Islet precursor cell (in vitro differentiated cells): ENCODE measurements at regions not wholly inside any gene's neighbourhood (a gene's known extent, or its start where the extent isn't known, plus 50 kb on each side); places are given as distances from the start of the nearest gene placed in this dataset.

Experiments used
- DNase-seq: peaks from one replicate; pipeline ENCODE4 v3.0.0-alpha.2; 2018

GRCh38 chr7:22676385-22676784 is 50.6 kb upstream of the IL6 start:
- no peak for DNase-seq

- DNase-seq = no peak
Measured at GRCh38 chr7:22675917-22676343, 51.1 kb upstream of the IL6 start.

GRCh38 chr7:22675421-22675820 is 51.6 kb upstream of the IL6 start:
- DNase-seq = no peak

- no peak for DNase-seq
Measured at GRCh38 chr7:22672846-22673680, 53.9 kb upstream of the IL6 start.

- no peak for DNase-seq
Measured at GRCh38 chr7:22671177-22671879, 55.7 kb upstream of the IL6 start.

- no peak for DNase-seq
Measured at GRCh38 chr7:22670422-22670815, 56.6 kb upstream of the IL6 start.

GRCh38 chr7:22669692-22670421 is 57.1 kb upstream of the IL6 start:
- no peak for DNase-seq

- peak; percentile 79 for DNase-seq
Measured at GRCh38 chr7:22668971-22669401, 58.0 kb upstream of the IL6 start.

GRCh38 chr7:22667562-22668239 is 59.3 kb upstream of the IL6 start:
- peak; percentile 83 for DNase-seq

GRCh38 chr7:22667187-22667561 is 59.8 kb upstream of the IL6 start:
- no peak for DNase-seq

- DNase-seq = no peak
Measured at GRCh38 chr7:22666732-22667131, 60.3 kb upstream of the IL6 start.

- no peak for DNase-seq
Measured at GRCh38 chr7:22665923-22666322, 61.1 kb upstream of the IL6 start.

- DNase-seq = no peak
Measured at GRCh38 chr7:22664988-22665798, 61.8 kb upstream of the IL6 start.

GRCh38 chr7:22663721-22664120 is 63.3 kb upstream of the IL6 start:
- DNase-seq = no peak

GRCh38 chr7:22663357-22663718 is 63.7 kb upstream of the IL6 start:
- no peak for DNase-seq

- no peak for DNase-seq
Measured at GRCh38 chr7:22662556-22663356, 64.2 kb upstream of the IL6 start.

GRCh38 chr7:22662036-22662435 is 65.0 kb upstream of the IL6 start:
- DNase-seq = no peak

- DNase-seq = no peak
Measured at GRCh38 chr7:22660732-22661131, 66.3 kb upstream of the IL6 start.

GRCh38 chr7:22660293-22660692 is 66.7 kb upstream of the IL6 start:
- no peak for DNase-seq

- no peak for DNase-seq
Measured at GRCh38 chr7:22659741-22660140, 67.3 kb upstream of the IL6 start.

GRCh38 chr7:22658031-22658430 is 69.0 kb upstream of the IL6 start:
- DNase-seq = no peak
